ENCODE measurements at regions not wholly inside any gene's neighbourhood (a gene's known extent, or its start where the extent isn't known, plus 50 kb on each side); places are given as distances from the start of the nearest gene placed in this dataset.

GRCh38 chr3:59567661-59568060 is 517.8 kb upstream of the CFAP20DC start:
- ATAC-seq (replicated peaks; ENCODE audit: extremely low read depth, poor library complexity, severe bottlenecking) (no peak), DNase-seq (ENCODE audit: low spot score in 2 of 2) (no peak)
- Mint-ChIP-seq H3K27ac (ENCODE audit: low read depth) (no peak overlapping the region), H3K9me3 (no peaks in the 10 kb centered on the region), H3K36me3 (ENCODE audit: insufficient read depth) (no peaks in the 10 kb centered on the region), H3K4me3 (no peak overlapping the region), H3K4me1 (no peaks in the 10 kb centered on the region), H3K27me3 (no peaks in the 10 kb centered on the region)

- Mint-ChIP-seq H3K9me3 (no peaks in the 10 kb centered on the region), H3K27me3 (no peaks in the 10 kb centered on the region), H3K4me3 (no peak overlapping the region), H3K4me1 (no peaks in the 10 kb centered on the region), H3K27ac (ENCODE audit: low read depth) (no peak overlapping the region), H3K36me3 (ENCODE audit: insufficient read depth) (no peaks in the 10 kb centered on the region)
- ATAC-seq (replicated peaks; ENCODE audit: extremely low read depth, poor library complexity, severe bottlenecking) (no peak), DNase-seq (ENCODE audit: low spot score in 2 of 2) (no peak)
These were observed 516.7 kb upstream of the CFAP20DC start for GRCh38 chr3:59566481-59566975.

- no peaks in the 10 kb centered on the region for H3K36me3 Mint-ChIP-seq (ENCODE audit: insufficient read depth)
- no peaks in the 10 kb centered on the region for H3K27me3 Mint-ChIP-seq
These were observed 515.3 kb upstream of the CFAP20DC start for GRCh38 chr3:59565125-59565524.

GRCh38 chr3:59563966-59564365 is 514.1 kb upstream of the CFAP20DC start:
- H3K36me3 Mint-ChIP-seq (ENCODE audit: insufficient read depth), result no peaks in the 10 kb centered on the region
- H3K9me3 Mint-ChIP-seq, result no peaks in the 10 kb centered on the region
- no peaks in the 10 kb centered on the region for H3K4me1 Mint-ChIP-seq
- ATAC-seq (replicated peaks; ENCODE audit: extremely low read depth, poor library complexity, severe bottlenecking), result no peak
- no peaks in the 10 kb centered on the region for H3K27me3 Mint-ChIP-seq
- H3K4me3 Mint-ChIP-seq, result no peak overlapping the region
- H3K27ac Mint-ChIP-seq (ENCODE audit: low read depth), result no peak overlapping the region
- DNase-seq (ENCODE audit: low spot score in 2 of 2), result no peak

More at GRCh38 chr3:59565125-59565524, 515.3 kb upstream of the CFAP20DC start:
- Mint-ChIP-seq H3K27ac (ENCODE audit: low read depth) (no peak overlapping the region), H3K9me3 (no peaks in the 10 kb centered on the region), H3K4me3 (no peak overlapping the region), H3K4me1 (no peaks in the 10 kb centered on the region)
- ATAC-seq (replicated peaks; ENCODE audit: extremely low read depth, poor library complexity, severe bottlenecking) (no peak), DNase-seq (ENCODE audit: low spot score in 2 of 2) (no peak)

- Mint-ChIP-seq H3K27me3 (no peaks in the 10 kb centered on the region), H3K27ac (ENCODE audit: low read depth) (no peak overlapping the region), H3K36me3 (ENCODE audit: insufficient read depth) (no peaks in the 10 kb centered on the region), H3K9me3 (no peaks in the 10 kb centered on the region), H3K4me3 (no peak overlapping the region), H3K4me1 (no peaks in the 10 kb centered on the region)
- DNase-seq (ENCODE audit: low spot score in 2 of 2) (no peak), ATAC-seq (replicated peaks; ENCODE audit: extremely low read depth, poor library complexity, severe bottlenecking) (no peak)
These were observed 513.3 kb upstream of the CFAP20DC start for GRCh38 chr3:59563072-59563605.

- Mint-ChIP-seq H3K4me3 (no peak overlapping the region), H3K4me1 (no peaks in the 10 kb centered on the region), H3K27ac (ENCODE audit: low read depth) (no peak overlapping the region), H3K36me3 (ENCODE audit: insufficient read depth) (no peaks in the 10 kb centered on the region), H3K27me3 (no peaks in the 10 kb centered on the region), H3K9me3 (no peaks in the 10 kb centered on the region)
- ATAC-seq (replicated peaks; ENCODE audit: extremely low read depth, poor library complexity, severe bottlenecking) (no peak), DNase-seq (ENCODE audit: low spot score in 2 of 2) (no peak)
These were observed 510.1 kb upstream of the CFAP20DC start for GRCh38 chr3:59559721-59560435.

- no peaks in the 10 kb centered on the region for H3K9me3 Mint-ChIP-seq
- H3K4me1 Mint-ChIP-seq, result no peaks in the 10 kb centered on the region
- no peak overlapping the region for H3K4me3 Mint-ChIP-seq
- ATAC-seq (replicated peaks; ENCODE audit: extremely low read depth, poor library complexity, severe bottlenecking) (no peak), DNase-seq (ENCODE audit: low spot score in 2 of 2) (no peak)
- H3K36me3 Mint-ChIP-seq (ENCODE audit: insufficient read depth), result no peaks in the 10 kb centered on the region
- H3K27me3 Mint-ChIP-seq, result no peaks in the 10 kb centered on the region
- no peak overlapping the region for H3K27ac Mint-ChIP-seq (ENCODE audit: low read depth)
These were observed 509.3 kb upstream of the CFAP20DC start for GRCh38 chr3:59558906-59559720.

- ATAC-seq (replicated peaks; ENCODE audit: extremely low read depth, poor library complexity, severe bottlenecking), result no peak
These were observed 505.9 kb upstream of the CFAP20DC start for GRCh38 chr3:59555593-59556315.

GRCh38 chr3:59553076-59553475 is 503.3 kb upstream of the CFAP20DC start:
- H3K4me1 Mint-ChIP-seq, result no peaks in the 10 kb centered on the region
- H3K27ac Mint-ChIP-seq (ENCODE audit: low read depth), result no peak overlapping the region
- ATAC-seq (replicated peaks; ENCODE audit: extremely low read depth, poor library complexity, severe bottlenecking), result no peak

More at GRCh38 chr3:59555593-59556315, 505.9 kb upstream of the CFAP20DC start:
- Mint-ChIP-seq H3K4me1 (no peaks in the 10 kb centered on the region), H3K36me3 (ENCODE audit: insufficient read depth) (no peaks in the 10 kb centered on the region), H3K4me3 (no peak overlapping the region), H3K27me3 (no peaks in the 10 kb centered on the region), H3K27ac (ENCODE audit: low read depth) (no peak overlapping the region), H3K9me3 (no peaks in the 10 kb centered on the region)
- no peak for DNase-seq (ENCODE audit: low spot score in 2 of 2)

GRCh38 chr3:59551834-59552233 is 502.0 kb upstream of the CFAP20DC start:
- no peak for DNase-seq (ENCODE audit: low spot score in 2 of 2)
- Mint-ChIP-seq H3K9me3 (no peaks in the 10 kb centered on the region), H3K4me3 (no peak overlapping the region), H3K4me1 (no peaks in the 10 kb centered on the region), H3K27me3 (no peaks in the 10 kb centered on the region), H3K27ac (ENCODE audit: low read depth) (no peak overlapping the region), H3K36me3 (ENCODE audit: insufficient read depth) (no peaks in the 10 kb centered on the region)
- ATAC-seq (replicated peaks; ENCODE audit: extremely low read depth, poor library complexity, severe bottlenecking), result no peak

More at GRCh38 chr3:59553076-59553475, 503.3 kb upstream of the CFAP20DC start:
- no peaks in the 10 kb centered on the region for H3K27me3 Mint-ChIP-seq
- H3K36me3 Mint-ChIP-seq (ENCODE audit: insufficient read depth), result no peaks in the 10 kb centered on the region
- no peak overlapping the region for H3K4me3 Mint-ChIP-seq
- H3K9me3 Mint-ChIP-seq, result no peaks in the 10 kb centered on the region
- no peak for DNase-seq (ENCODE audit: low spot score in 2 of 2)

- no peaks in the 10 kb centered on the region for H3K9me3 Mint-ChIP-seq
- H3K27ac Mint-ChIP-seq (ENCODE audit: low read depth), result no peak overlapping the region
- DNase-seq (ENCODE audit: low spot score in 2 of 2), result no peak
- H3K4me3 Mint-ChIP-seq, result no peak overlapping the region
- no peaks in the 10 kb centered on the region for H3K36me3 Mint-ChIP-seq (ENCODE audit: insufficient read depth)
- no peaks in the 10 kb centered on the region for H3K4me1 Mint-ChIP-seq
- no peak for ATAC-seq (replicated peaks; ENCODE audit: extremely low read depth, poor library complexity, severe bottlenecking)
- no peaks in the 10 kb centered on the region for H3K27me3 Mint-ChIP-seq
These were observed 500.1 kb upstream of the CFAP20DC start for GRCh38 chr3:59549962-59550361.

- H3K36me3 Mint-ChIP-seq (ENCODE audit: insufficient read depth), result no peaks in the 10 kb centered on the region
- H3K27ac Mint-ChIP-seq (ENCODE audit: low read depth), result no peak overlapping the region
- H3K9me3 Mint-ChIP-seq, result no peaks in the 10 kb centered on the region
- DNase-seq (ENCODE audit: low spot score in 2 of 2), result no peak
- H3K27me3 Mint-ChIP-seq, result no peaks in the 10 kb centered on the region
- H3K4me1 Mint-ChIP-seq, result peaks cover 7% of the 10 kb centered on the region
- no peak overlapping the region for H3K4me3 Mint-ChIP-seq
- ATAC-seq (replicated peaks; ENCODE audit: extremely low read depth, poor library complexity, severe bottlenecking), result no peak
These were observed 498.0 kb upstream of the CFAP20DC start for GRCh38 chr3:59547874-59548273.

Data from central memory CD8-positive, alpha-beta T cell (primary cell).